Right lobe of liver (tissue), 4 donors: ENCODE measurements at regions not wholly inside any gene's neighbourhood (a gene's known extent, or its start where the extent isn't known, plus 50 kb on each side); places are given as distances from the start of the nearest gene placed in this dataset.

Experiments used
- CTCF ChIP-seq, 4 donors: fragments of 200-600 bp in 3 of 4; fragments of 450-650 bp in 1 of 4; IDR thresholded peaks; one replicate each; pipeline versions ENCODE4 v1.5.1 to v1.8.0; 2016 to 2022; ENCODE audit warnings: antibody characterized with exemption in 4 of 4, mild to moderate bottlenecking in 2 of 4
- POLR2A ChIP-seq: fragments of 450-650 bp; IDR thresholded peaks from one replicate; pipeline ENCODE4 v1.6.1; 2017; ENCODE audit warnings: antibody characterized with exemption, mild to moderate bottlenecking
- donor health status: DM: no; HTN: no; CAD: no.
- donor health status: DM: no; HTN: no; CAD: no.
- donor health status: DM: no; HTN: yes; CAD: no.

- TF ChIP-seq CTCF (IDR thresholded peaks at IDR 0.05) (no peak), POLR2A (no peak)
These were observed 137.7 kb upstream of the NECTIN3 start for GRCh38 chr3:110933821-110934426.
